NB4 (cell line): ENCODE measurements at regions not wholly inside any gene's neighbourhood (a gene's known extent, or its start where the extent isn't known, plus 50 kb on each side); places are given as distances from the start of the nearest gene placed in this dataset.

Experiments
- DNase-seq: peaks from one replicate; pipeline ENCODE4 v3.0.0; 2010; ENCODE audit warnings: low read depth
- H3K4me3 ChIP-seq: one replicate; pipeline ENCODE4 v1.5.1; 2011; ENCODE audit warnings: mild to moderate bottlenecking, low read depth, low read length, moderate library complexity
- MAX ChIP-seq: IDR thresholded peaks from 2 replicates; pipeline ENCODE4 v1.6.1; 2011; ENCODE audit warnings: low read depth, low read length
- MYC ChIP-seq: IDR thresholded peaks from 2 replicates; pipeline ENCODE4 v1.6.1; 2011; ENCODE audit warnings: low read depth, low read length
- POLR2A ChIP-seq: IDR thresholded peaks from 2 replicates; pipeline ENCODE4 v1.6.1; 2011; ENCODE audit warnings: mild to moderate bottlenecking; ENCODE audit not compliant: insufficient read length; ENCODE audit errors: extremely low read depth
- TF ChIP-seq, protein P1 (sequence below): IDR thresholded peaks from one replicate; pipeline ENCODE4 v1.5.1; 2012; ENCODE audit warnings: low read depth, low read length

DNA sequence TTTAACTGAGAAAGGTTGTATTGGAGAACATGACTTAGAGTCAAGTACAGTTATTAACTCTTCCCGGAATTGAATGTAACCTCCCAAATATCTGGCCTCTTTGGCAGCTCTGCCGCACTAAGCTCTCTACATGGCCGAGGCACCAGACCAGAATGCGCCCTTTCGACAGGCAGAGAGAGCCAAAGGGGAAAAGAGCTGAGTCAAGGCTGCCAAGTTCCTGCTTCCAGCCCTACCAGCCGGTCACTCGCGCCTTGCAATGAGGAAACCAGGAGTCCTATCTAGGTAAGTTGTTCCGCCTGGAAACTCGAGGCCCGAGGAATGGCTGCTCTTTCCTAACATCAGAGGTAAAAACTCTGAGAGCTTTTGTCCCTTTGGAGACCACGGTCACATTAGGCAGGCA, 172.2 kb downstream of the BRMS1L start:
- no peak overlapping the region for H3K4me3 ChIP-seq
- TF ChIP-seq MYC (no peak), MAX (no peak), POLR2A (no peak)

DNA sequence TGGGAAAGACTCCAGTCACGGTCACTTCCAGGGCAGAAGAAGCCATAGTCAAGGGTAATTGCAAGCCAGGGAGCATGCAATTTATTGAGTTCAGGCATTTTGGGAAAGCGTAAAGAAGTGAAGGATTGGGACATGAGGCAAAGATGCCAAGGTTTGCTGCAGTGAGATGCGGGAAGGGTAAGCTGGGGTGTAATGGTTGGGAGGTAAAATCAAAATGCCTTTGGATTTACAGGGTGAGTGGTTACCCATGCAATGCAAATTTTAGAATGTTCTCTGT, 167.5 kb downstream of the BRMS1L start:
- no peak overlapping the region for H3K4me3 ChIP-seq
- TF ChIP-seq POLR2A (no peak), MAX (no peak), MYC (no peak)
- TF ChIP-seq, protein P1, sequence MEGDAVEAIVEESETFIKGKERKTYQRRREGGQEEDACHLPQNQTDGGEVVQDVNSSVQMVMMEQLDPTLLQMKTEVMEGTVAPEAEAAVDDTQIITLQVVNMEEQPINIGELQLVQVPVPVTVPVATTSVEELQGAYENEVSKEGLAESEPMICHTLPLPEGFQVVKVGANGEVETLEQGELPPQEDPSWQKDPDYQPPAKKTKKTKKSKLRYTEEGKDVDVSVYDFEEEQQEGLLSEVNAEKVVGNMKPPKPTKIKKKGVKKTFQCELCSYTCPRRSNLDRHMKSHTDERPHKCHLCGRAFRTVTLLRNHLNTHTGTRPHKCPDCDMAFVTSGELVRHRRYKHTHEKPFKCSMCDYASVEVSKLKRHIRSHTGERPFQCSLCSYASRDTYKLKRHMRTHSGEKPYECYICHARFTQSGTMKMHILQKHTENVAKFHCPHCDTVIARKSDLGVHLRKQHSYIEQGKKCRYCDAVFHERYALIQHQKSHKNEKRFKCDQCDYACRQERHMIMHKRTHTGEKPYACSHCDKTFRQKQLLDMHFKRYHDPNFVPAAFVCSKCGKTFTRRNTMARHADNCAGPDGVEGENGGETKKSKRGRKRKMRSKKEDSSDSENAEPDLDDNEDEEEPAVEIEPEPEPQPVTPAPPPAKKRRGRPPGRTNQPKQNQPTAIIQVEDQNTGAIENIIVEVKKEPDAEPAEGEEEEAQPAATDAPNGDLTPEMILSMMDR: no peak
- no peak for DNase-seq

More for the DNA sequence above, 172.2 kb downstream of the BRMS1L start:
- no peak for DNase-seq

DNA sequence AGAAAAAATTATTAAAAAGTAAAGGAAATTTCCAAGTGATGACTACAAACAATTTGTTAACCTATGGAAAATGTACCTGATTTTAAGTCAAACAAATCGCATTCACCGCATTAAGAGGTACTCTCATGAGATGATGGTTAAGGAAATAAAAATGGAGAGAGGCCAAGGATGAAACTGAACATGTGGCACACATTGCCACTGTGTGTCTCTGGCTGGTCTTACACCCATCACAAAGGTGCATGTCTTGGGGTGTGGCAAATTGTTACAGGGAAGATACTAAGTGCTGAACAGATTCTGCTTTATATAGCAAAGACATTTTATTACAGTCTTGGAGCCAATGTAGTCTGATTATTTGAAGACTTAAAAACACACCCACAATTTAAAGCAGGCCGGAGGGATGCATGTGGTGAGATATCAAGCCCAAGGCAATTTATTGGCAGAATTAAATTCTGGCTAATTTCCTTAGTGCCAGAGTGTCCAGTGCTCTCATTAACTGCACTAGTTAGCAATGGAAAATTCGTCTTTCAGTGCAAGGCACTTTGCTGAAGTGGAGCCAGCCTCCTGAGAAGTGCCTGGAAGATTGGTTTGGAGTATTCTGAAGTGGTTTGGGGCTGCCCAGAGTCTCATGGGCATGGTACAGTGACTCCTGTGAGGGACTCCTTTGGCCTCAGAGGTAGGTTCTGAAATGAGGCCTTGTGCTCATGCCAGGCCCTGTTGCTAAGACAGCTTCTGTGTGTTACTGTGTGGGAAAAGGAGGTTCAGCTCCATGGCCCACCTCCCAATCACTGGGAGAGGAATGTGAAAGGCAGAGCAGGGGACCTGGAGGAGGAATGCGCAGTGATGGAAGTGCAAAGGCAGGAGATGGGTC, 166.9 kb downstream of the BRMS1L start:
- H3K4me3 ChIP-seq: no peak overlapping the region
- TF ChIP-seq POLR2A: no peak
- TF ChIP-seq MAX: no peak
- TF ChIP-seq MYC: no peak
- TF ChIP-seq, protein P1: no peak
- DNase-seq: no peak

DNA sequence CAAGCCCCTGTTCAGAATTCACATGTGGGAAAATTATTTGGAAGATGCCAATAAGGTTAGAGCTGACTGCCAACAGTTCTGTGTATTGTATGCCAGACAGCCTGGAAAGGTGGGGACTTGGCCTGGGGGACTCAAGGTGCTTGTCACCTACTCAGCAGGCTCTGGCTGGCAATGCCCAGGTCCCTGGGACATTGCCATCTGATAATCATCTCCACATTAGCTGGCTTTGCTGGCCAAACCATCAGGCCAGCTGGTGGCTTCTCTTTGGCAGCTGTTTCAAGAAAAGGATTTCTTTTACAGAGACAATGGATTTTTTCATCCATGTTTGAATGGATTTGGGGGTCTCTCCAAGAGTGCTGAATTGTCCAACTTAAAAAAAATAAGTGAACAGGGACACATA, 165.2 kb downstream of the BRMS1L start:
- H3K4me3 ChIP-seq: no peak overlapping the region
- no peak for DNase-seq
- TF ChIP-seq, protein P1: no peak
- TF ChIP-seq MAX (no peak), POLR2A (no peak), MYC (no peak)

- TF ChIP-seq POLR2A: no peak
- TF ChIP-seq, protein P1: no peak
- no peak for TF ChIP-seq MAX
- no peak for TF ChIP-seq MYC
- H3K4me3 ChIP-seq: no peak overlapping the region
- no peak for DNase-seq
These were observed 163.6 kb downstream of the BRMS1L start for GRCh38 chr14:35989736-35990135.

DNA sequence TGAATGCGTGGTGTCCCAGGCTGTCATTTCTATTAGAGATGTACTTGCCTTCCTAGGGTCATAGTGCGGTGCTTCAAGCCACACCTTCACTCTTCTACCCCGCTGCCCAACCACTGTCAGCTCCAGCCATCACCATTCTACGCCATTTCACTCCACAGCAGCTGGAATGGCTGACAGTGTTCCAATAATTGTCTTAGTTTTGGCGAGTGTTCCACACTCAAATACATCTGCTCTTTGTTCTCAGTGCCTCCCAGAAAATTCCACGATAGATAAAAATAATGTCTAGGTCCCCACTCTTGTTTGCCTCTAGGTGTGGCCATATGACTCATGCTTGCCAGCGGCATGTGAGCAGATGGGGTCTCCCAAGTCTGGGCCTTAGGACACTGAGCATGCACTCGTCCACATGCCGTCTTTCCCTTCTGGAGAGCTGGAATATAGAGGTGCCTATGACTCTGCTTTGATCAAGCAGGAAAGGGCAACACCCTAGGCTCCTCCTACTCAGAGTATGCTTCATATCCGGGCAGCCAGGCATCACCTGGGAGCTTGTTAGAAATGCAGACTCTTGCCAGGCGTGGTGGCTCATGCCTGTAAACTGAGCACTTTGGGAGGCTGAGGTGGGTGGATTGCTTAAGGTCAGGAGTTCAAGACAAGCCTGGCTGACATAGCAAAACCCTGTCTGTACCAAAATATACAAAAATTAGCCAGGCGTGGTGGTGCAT, 163.0 kb downstream of the BRMS1L start:
- TF ChIP-seq MYC (no peak), POLR2A (no peak), MAX (no peak)
- TF ChIP-seq, protein P1: no peak
- no peak overlapping the region for H3K4me3 ChIP-seq
- no peak for DNase-seq
